ENCODE measurements at regions not wholly inside any gene's neighbourhood (a gene's known extent, or its start where the extent isn't known, plus 50 kb on each side); places are given as distances from the start of the nearest gene placed in this dataset.

DNA sequence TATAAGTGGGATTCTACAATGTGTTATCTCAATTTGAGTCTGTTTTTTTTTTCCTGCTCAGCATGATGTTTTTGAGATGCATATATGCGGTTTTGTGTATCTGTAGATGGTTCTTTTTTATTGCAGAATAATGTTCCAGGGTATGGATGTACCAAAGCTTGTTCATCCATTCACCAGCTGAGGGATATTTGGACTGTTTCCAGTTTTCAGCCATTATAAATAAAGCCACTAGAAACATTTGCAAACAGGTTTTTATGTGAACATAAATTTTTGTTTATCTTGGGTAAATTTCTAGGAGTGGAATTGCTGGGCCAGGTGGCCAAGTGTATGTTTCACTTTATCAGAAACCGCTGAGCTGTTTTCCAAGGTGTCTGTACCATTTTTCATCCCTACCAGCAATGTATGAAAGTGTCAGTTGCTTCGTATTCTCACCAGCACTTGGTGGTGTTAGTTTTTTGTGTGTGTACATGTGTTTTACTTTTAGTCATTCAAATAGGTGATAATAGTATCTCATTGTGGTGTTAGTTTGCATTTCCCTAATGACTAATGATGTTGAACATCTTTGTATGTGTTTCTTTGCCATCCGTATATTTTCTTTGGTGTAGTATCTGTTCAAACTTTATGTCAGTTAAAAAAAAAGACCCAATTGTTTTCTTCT, 124.2 kb downstream of the CEBPB start:
- Histone ChIP-seq H3K4me3 (ENCODE audit: control insufficient read depth in 2 of 3, extremely low read depth in 1 of 3, insufficient read depth in 2 of 3, low read depth in 1 of 3, low read length in 3 of 3) (no peak overlapping the region), H3K27ac (ENCODE audit: control insufficient read depth, insufficient read depth, low read length) (no peak overlapping the region), H3K4me2 (ENCODE audit: control insufficient read depth, extremely low read depth, insufficient read depth, low read depth, low read length) (no peak overlapping the region), H3K79me2 (ENCODE audit: control insufficient read depth, insufficient read depth, low read length) (no peaks in the 10 kb centered on the region), H3K9ac (ENCODE audit: control insufficient read depth, extremely low read depth, insufficient read depth, low read length) (no peak overlapping the region), H3K4me1 (ENCODE audit: control insufficient read depth, extremely low read depth, insufficient read depth, low read length) (peaks cover 21% of the 10 kb centered on the region), H3K27me3 (ENCODE audit: control insufficient read depth, extremely low read depth, insufficient read depth, low read length) (no peaks in the 10 kb centered on the region), H3K9me3 (ENCODE audit: control insufficient read depth, low read depth, low read length) (no peaks in the 10 kb centered on the region), H3K36me3 (ENCODE audit: control insufficient read depth in 2 of 2, extremely low read depth in 1 of 2, insufficient read depth in 2 of 2, low read length in 2 of 2) (no peaks in the 10 kb centered on the region), H4K20me1 (ENCODE audit: control insufficient read depth, extremely low read depth, insufficient read depth, low read length) (no peaks in the 10 kb centered on the region), H2AFZ (ENCODE audit: control insufficient read depth, low read length) (no peak overlapping the region), H3K9me1 (ENCODE audit: control insufficient read depth, extremely low read depth, insufficient read depth, low read length) (no peaks in the 10 kb centered on the region)
- dilution Hi-C loops (cut with MboI; ENCODE audit: extremely low pct_ligation_motif_present, low sequenced_read_pairs) = no loop called here
- DNase-seq (ENCODE audit: low read depth, low spot score) (no peak), FAIRE-seq (no peak)
- no peak for TF ChIP-seq EZH2 (IDR thresholded peaks at IDR 0.05; ENCODE audit: low read length)
- TF ChIP-seq, protein P1, sequence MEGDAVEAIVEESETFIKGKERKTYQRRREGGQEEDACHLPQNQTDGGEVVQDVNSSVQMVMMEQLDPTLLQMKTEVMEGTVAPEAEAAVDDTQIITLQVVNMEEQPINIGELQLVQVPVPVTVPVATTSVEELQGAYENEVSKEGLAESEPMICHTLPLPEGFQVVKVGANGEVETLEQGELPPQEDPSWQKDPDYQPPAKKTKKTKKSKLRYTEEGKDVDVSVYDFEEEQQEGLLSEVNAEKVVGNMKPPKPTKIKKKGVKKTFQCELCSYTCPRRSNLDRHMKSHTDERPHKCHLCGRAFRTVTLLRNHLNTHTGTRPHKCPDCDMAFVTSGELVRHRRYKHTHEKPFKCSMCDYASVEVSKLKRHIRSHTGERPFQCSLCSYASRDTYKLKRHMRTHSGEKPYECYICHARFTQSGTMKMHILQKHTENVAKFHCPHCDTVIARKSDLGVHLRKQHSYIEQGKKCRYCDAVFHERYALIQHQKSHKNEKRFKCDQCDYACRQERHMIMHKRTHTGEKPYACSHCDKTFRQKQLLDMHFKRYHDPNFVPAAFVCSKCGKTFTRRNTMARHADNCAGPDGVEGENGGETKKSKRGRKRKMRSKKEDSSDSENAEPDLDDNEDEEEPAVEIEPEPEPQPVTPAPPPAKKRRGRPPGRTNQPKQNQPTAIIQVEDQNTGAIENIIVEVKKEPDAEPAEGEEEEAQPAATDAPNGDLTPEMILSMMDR (optimal IDR thresholded peaks at IDR 0.05 in 1 of 3, IDR thresholded peaks at IDR 0.05 in 1 of 3, conservative IDR thresholded peaks at IDR 0.05 in 1 of 3; ENCODE audit: extremely low read depth in 1 of 3, insufficient read depth in 2 of 3, low read length in 3 of 3) = no peak

DNA sequence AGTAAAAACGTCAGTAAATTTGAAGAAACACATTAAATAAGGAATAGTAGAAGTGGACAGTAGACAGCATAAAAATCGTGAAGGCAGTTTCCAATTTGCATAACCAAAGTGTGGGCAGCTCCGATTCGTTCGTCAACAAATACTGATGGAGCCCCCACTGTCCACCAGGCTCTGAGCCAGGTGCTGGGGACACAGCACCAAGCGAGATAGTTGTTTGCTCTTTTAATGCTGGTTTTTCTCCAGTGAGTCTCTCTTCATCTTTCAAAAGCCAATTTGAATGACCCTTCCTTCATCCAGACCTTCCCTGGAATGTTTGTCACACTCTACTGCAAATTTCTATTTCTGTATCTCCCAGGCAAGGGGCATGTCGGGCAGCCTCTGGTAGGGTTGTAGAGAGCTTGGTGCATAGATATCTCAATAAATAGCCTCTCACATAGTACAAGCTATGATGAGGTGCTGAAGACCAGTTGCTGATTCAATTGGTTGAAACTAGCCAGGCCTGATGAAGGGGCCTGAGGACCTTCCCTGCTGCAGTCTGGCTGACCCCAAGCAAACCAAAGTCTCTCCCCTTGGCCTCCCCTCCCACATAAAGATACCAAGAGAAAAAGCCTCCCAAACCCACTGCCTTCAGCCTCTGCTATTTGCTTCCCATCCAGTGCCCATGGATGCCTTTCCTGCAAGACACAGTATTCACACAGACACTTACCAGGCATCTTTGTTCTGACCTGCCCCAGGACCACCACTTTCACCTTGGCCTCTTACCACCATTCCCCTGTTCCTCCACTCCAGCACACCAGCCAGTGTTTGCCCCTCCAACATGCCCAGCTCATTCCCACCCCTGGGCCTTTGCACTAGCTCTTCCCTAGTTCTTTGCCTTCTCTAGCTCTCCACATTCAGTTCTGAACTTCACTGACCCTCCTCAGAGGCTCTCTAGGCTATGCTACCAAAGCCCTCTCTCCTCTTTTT, 125.2 kb downstream of the CEBPB start:
- DNase-seq (ENCODE audit: low read depth, low spot score) (no peak), FAIRE-seq (no peak)
- Histone ChIP-seq H3K4me2 (ENCODE audit: control insufficient read depth, extremely low read depth, insufficient read depth, low read depth, low read length) (no peak overlapping the region), H3K4me3 (ENCODE audit: control insufficient read depth in 2 of 3, extremely low read depth in 1 of 3, insufficient read depth in 2 of 3, low read depth in 1 of 3, low read length in 3 of 3) (no peak overlapping the region), H3K27ac (ENCODE audit: control insufficient read depth, insufficient read depth, low read length) (no peak overlapping the region), H3K9me3 (ENCODE audit: control insufficient read depth, low read depth, low read length) (no peaks in the 10 kb centered on the region), H4K20me1 (ENCODE audit: control insufficient read depth, extremely low read depth, insufficient read depth, low read length) (no peaks in the 10 kb centered on the region), H3K79me2 (ENCODE audit: control insufficient read depth, insufficient read depth, low read length) (no peaks in the 10 kb centered on the region), H3K9ac (ENCODE audit: control insufficient read depth, extremely low read depth, insufficient read depth, low read length) (no peak overlapping the region), H3K36me3 (ENCODE audit: control insufficient read depth in 2 of 2, extremely low read depth in 1 of 2, insufficient read depth in 2 of 2, low read length in 2 of 2) (no peaks in the 10 kb centered on the region), H2AFZ (ENCODE audit: control insufficient read depth, low read length) (no peak overlapping the region), H3K9me1 (ENCODE audit: control insufficient read depth, extremely low read depth, insufficient read depth, low read length) (no peaks in the 10 kb centered on the region), H3K4me1 (ENCODE audit: control insufficient read depth, extremely low read depth, insufficient read depth, low read length) (peaks cover 27% of the 10 kb centered on the region), H3K27me3 (ENCODE audit: control insufficient read depth, extremely low read depth, insufficient read depth, low read length) (no peaks in the 10 kb centered on the region)
- dilution Hi-C loops (cut with MboI; ENCODE audit: extremely low pct_ligation_motif_present, low sequenced_read_pairs) = no loop called here
- TF ChIP-seq, protein P1 (optimal IDR thresholded peaks at IDR 0.05 in 1 of 3, IDR thresholded peaks at IDR 0.05 in 1 of 3, conservative IDR thresholded peaks at IDR 0.05 in 1 of 3; ENCODE audit: extremely low read depth in 1 of 3, insufficient read depth in 2 of 3, low read length in 3 of 3) = no peak
- no peak for TF ChIP-seq EZH2 (IDR thresholded peaks at IDR 0.05; ENCODE audit: low read length)

Measured in keratinocyte (primary cell).